K562 (cell line): ENCODE measurements at regions not wholly inside any gene's neighbourhood (a gene's known extent, or its start where the extent isn't known, plus 50 kb on each side); places are given as distances from the start of the nearest gene placed in this dataset.

ENCODE experiments used
- ATAC-seq: fragments of 200-7000 bp; cut with Tn5 transposase; 3 replicates; pipeline ENCODE4 v1.9.1; 2020; ENCODE audit warnings: moderate library complexity
- BruUV-seq: library from RNA; stranded (reverse); fragments of 400-500 nt; replicated peaks from 2 replicates; lab custom pipeline; 2021; lab: Mats Ljungman, UMichigan
- CTCF ChIA-PET: fragments of 300-600 bp; formaldehyde crosslinking; extraction: SDS; loops from one replicate; lab custom pipeline; 2021; ENCODE audit warnings: low intra/inter-chr PET ratio; lab: Yijun Ruan, JAX
- POLR2A ChIA-PET: fragments of 300-600, 350-650 bp; sonication (Branson Sonifier 250); formaldehyde crosslinking; extraction: SDS; loops from one replicate; lab custom pipeline; 2021; ENCODE audit warnings: antibody characterized with exemption, inconsistent platforms; lab: Yijun Ruan, JAX
- DNase-seq, 4 experiments: peaks; one replicate each; pipeline versions ENCODE4 v3.0.0 to v3.0.0-alpha.2; 2011 to 2018; ENCODE audit warnings: low spot score in 3 of 4, mixed read lengths in 3 of 4; ENCODE audit errors: extremely low read depth in 1 of 4
- FAIRE-seq: peaks from 2 replicates; lab custom pipeline; 2011; peaks lifted over from hg19 to GRCh38; lab: Jason Lieb, UNC
- H2AFZ ChIP-seq: 2 replicates; pipeline ENCODE4 v1.6.0; 2011; ENCODE audit warnings: low read depth, low read length, control low read depth, inconsistent platforms
- H3K27ac ChIP-seq: fragments of 200-600 bp; 3 replicates; pipeline ENCODE4 v1.8.0; 2011; ENCODE audit warnings: low read depth, mild to moderate bottlenecking, control low read depth, inconsistent platforms, low read length, moderate library complexity, mixed read lengths; ENCODE audit errors: extremely low read depth
- H3K27me3 ChIP-seq, 2 experiments: fragments of 300-600 bp in 1 of 2; 2 replicates in 1 of 2; 3 replicates in 1 of 2; pipeline versions ENCODE4 v1.6.0 to v1.8.0; 2011; ENCODE audit warnings: inconsistent platforms in 2 of 2, low read length in 2 of 2, mild to moderate bottlenecking in 1 of 2, mixed read lengths in 1 of 2, moderate library complexity in 1 of 2; ENCODE audit not compliant: control insufficient read depth in 2 of 2, insufficient read depth in 2 of 2
- H3K36me3 ChIP-seq: fragments of 300-600 bp; 3 replicates; pipeline ENCODE4 v1.8.0; 2011; ENCODE audit warnings: mild to moderate bottlenecking, low read length, inconsistent platforms; ENCODE audit not compliant: control insufficient read depth, insufficient read depth
- H3K4me1 ChIP-seq, 2 experiments: fragments of 200-600 bp in 1 of 2; replicated peaks in 1 of 2; 2 replicates in 1 of 2; 3 replicates in 1 of 2; pipeline versions ENCODE4 v1.5.1 to v1.8.0; 2011; ENCODE audit warnings: inconsistent platforms in 2 of 2, low read length in 2 of 2, mild to moderate bottlenecking in 1 of 2, mixed read lengths in 1 of 2, moderate library complexity in 1 of 2; ENCODE audit not compliant: control insufficient read depth in 2 of 2, insufficient read depth in 2 of 2
- H3K4me2 ChIP-seq: 2 replicates; pipeline ENCODE4 v1.6.1; 2011; ENCODE audit warnings: low read length, control low read depth, inconsistent platforms, mixed read lengths; ENCODE audit not compliant: insufficient read depth
- H3K4me3 ChIP-seq: fragments of 200-600 bp; sonication (generic), shearing (Covaris generic); 2 replicates; pipeline ENCODE4 v1.5.1; 2016; ENCODE audit warnings: control low read depth, inconsistent platforms
- H3K79me2 ChIP-seq: fragments of 200-600 bp; 3 replicates; pipeline ENCODE4 v1.8.0; 2011; ENCODE audit warnings: low read length, inconsistent platforms; ENCODE audit not compliant: control insufficient read depth, insufficient read depth
- H3K9ac ChIP-seq, 2 experiments: 2 replicates each; pipeline versions ENCODE4 v1.6.0 to v1.6.1; 2011; ENCODE audit warnings: low read depth in 2 of 2, low read length in 2 of 2, control low read depth in 1 of 2, inconsistent platforms in 1 of 2, mild to moderate bottlenecking in 1 of 2, mixed read lengths in 1 of 2; ENCODE audit not compliant: insufficient read depth in 1 of 2
- H3K9me1 ChIP-seq: one replicate; pipeline ENCODE4 v1.6.0; 2011; ENCODE audit warnings: inconsistent platforms, mild to moderate bottlenecking, low read length, moderate library complexity; ENCODE audit not compliant: control insufficient read depth, insufficient read depth
- H3K9me3 ChIP-seq: replicated peaks from 2 replicates; pipeline ENCODE4 v1.5.1; 2011; ENCODE audit warnings: low read depth, low read length, inconsistent platforms; ENCODE audit not compliant: control insufficient read depth, insufficient read depth
- H4K20me1 ChIP-seq: replicated peaks from 2 replicates; pipeline ENCODE4 v1.6.1; 2011; ENCODE audit warnings: low read length, inconsistent platforms, mixed read lengths; ENCODE audit not compliant: control insufficient read depth, insufficient read depth
- CBFB ChIP-seq: sonication (generic); formaldehyde crosslinking; IDR thresholded peaks from 2 replicates; pipeline ENCODE4 v1.4.0; 2020; ENCODE audit warnings: mild to moderate bottlenecking, missing genetic modification reagents
- E2F5 ChIP-seq: sonication (generic); formaldehyde crosslinking; IDR thresholded peaks from 2 replicates; pipeline ENCODE4 v1.8.0; 2022; ENCODE audit warnings: mild to moderate bottlenecking, missing genetic modification reagents
- EP400 ChIP-seq: fragments of 450-650 bp; IDR thresholded peaks from 2 replicates; pipeline ENCODE4 v1.6.1; 2017; ENCODE audit warnings: antibody characterized with exemption, mild to moderate bottlenecking, moderate library complexity
- GABPA ChIP-seq: fragments of 200-800 bp; sonication (Bioruptor generic); conservative IDR thresholded peaks from 2 replicates; pipeline ENCODE4 v1.6.1; 2016; ENCODE audit warnings: low read depth, missing genetic modification characterization, missing compliant biosample characterization
- GTF2B ChIP-seq: IDR thresholded peaks from 2 replicates; pipeline ENCODE4 v1.6.1; 2011; ENCODE audit not compliant: insufficient read length; ENCODE audit errors: extremely low read depth
- HDAC2 ChIP-seq: fragments of 450-650 bp; IDR thresholded peaks from 2 replicates; pipeline ENCODE4 v1.6.1; 2016; ENCODE audit warnings: mild to moderate bottlenecking
- HMG20A ChIP-seq: fragments of 450-650 bp; formaldehyde crosslinking; conservative IDR thresholded peaks from 2 replicates; pipeline ENCODE4 v1.4.0; 2020; ENCODE audit warnings: mild to moderate bottlenecking, mixed read lengths
- MAFG ChIP-seq: fragments of 450-650 bp; conservative IDR thresholded peaks from 2 replicates; pipeline ENCODE4 v1.6.1; 2016; ENCODE audit warnings: missing genetic modification characterization, missing compliant biosample characterization
- MBD2 ChIP-seq: sonication (generic); IDR thresholded peaks from 2 replicates; pipeline ENCODE4 v1.6.1; 2016; ENCODE audit warnings: low read depth, borderline replicate concordance
- NCOA1 ChIP-seq: fragments of 450-650 bp; IDR thresholded peaks from 2 replicates; pipeline ENCODE4 v1.6.1; 2016; ENCODE audit warnings: low read depth
- NEUROD1 ChIP-seq: fragments of 150-350 bp; IDR thresholded peaks from 2 replicates; pipeline ENCODE4 v1.6.1; 2014; ENCODE audit warnings: borderline replicate concordance, low read length, low read depth; ENCODE audit not compliant: partially characterized antibody
- RFX5 ChIP-seq: IDR thresholded peaks from 2 replicates; pipeline ENCODE4 v1.6.1; 2011; ENCODE audit warnings: low read depth, mild to moderate bottlenecking, improper control_type of control experiment, low read length
- RUNX1 ChIP-seq: sonication (generic); IDR thresholded peaks from 2 replicates; pipeline ENCODE4 v1.6.1; 2016; ENCODE audit warnings: antibody characterized with exemption, low read depth
- SAFB2 ChIP-seq: fragments of 200-400 bp; formaldehyde crosslinking; IDR thresholded peaks from 2 replicates; pipeline ENCODE4 v1.6.1; 2018; ENCODE audit warnings: borderline replicate concordance, low read length, low read depth, moderate library complexity; ENCODE audit not compliant: severe bottlenecking
- SMARCC2 ChIP-seq: fragments of 450-650 bp; IDR thresholded peaks from 2 replicates; pipeline ENCODE4 v1.6.1; 2017; ENCODE audit warnings: antibody characterized with exemption, moderate library complexity, mild to moderate bottlenecking, low read depth
- SNAPC5 ChIP-seq: fragments of 250-450 bp; sonication (Bioruptor Pico); IDR thresholded peaks from 2 replicates; pipeline ENCODE4 v1.8.0; 2021; ENCODE audit warnings: moderate library complexity, mild to moderate bottlenecking, inconsistent platforms
- TCF15 ChIP-seq: fragments of 250-450 bp; sonication (Bioruptor Pico); IDR thresholded peaks from 2 replicates; pipeline ENCODE4 v1.8.0; 2022; ENCODE audit warnings: moderate library complexity, mild to moderate bottlenecking, inconsistent platforms
- ZNF280B ChIP-seq: fragments of 250-450 bp; sonication (Bioruptor Pico); IDR thresholded peaks from 2 replicates; pipeline ENCODE4 v1.5.1; 2021; ENCODE audit warnings: mild to moderate bottlenecking
- ZNF699 ChIP-seq: fragments of 250-450 bp; sonication (Bioruptor Pico); IDR thresholded peaks from 2 replicates; pipeline ENCODE4 v1.8.0; 2021; ENCODE audit warnings: mild to moderate bottlenecking, moderate library complexity; ENCODE audit not compliant: insufficient replicate concordance
- ZNF707 ChIP-seq: fragments of 250-450 bp; sonication (Bioruptor Pico); conservative IDR thresholded peaks from 2 replicates; pipeline ENCODE4 v1.8.0; 2022; ENCODE audit warnings: inconsistent platforms, mild to moderate bottlenecking, moderate library complexity
- ZSCAN29 ChIP-seq: fragments of 450-650 bp; IDR thresholded peaks from 2 replicates; pipeline ENCODE4 v1.6.1; 2017
- WGBS: fragments of 100-300 bp; shearing (Covaris generic); methylation state at CpG from one replicate; pipeline ENCODE4 v1.1.6; 2016; ENCODE audit warnings: low coverage, mixed read lengths; ENCODE audit not compliant: insufficient coverage; ENCODE audit errors: missing lambda C conversion rate; 5-methylcytosine and 5-hydroxymethylcytosine counted together
- in situ Hi-C: fragments of 300-500 bp; cut with MboI; formaldehyde crosslinking; loops from 4 replicates; pipeline ENCODE4 v1.15.0; 2018; ENCODE audit warnings: inconsistent platforms, mixed read lengths
- intact Hi-C: fragments of 100-400 bp; cut with micrococcal nuclease; formaldehyde crosslinking; loops from 2 replicates; pipeline ENCODE4 v1.14.2; 2022

GRCh38 chr1:199020051-199020450 lies 381.2 kb downstream of the PTPRC start (continued):
- TF ChIP-seq NCOA1 (no peak), ZNF699 (CRISPR knock-in tag) (no peak), GTF2B (no peak), HDAC2 (no peak), SMARCC2 (no peak), EP400 (no peak)

- Histone ChIP-seq H3K4me3 (no peak overlapping the region), H3K27ac (no peak overlapping the region), H3K79me2 (no peaks in the 10 kb centered on the region), H3K4me2 (no peak overlapping the region), H2AFZ (no peak overlapping the region), H3K9ac (no peak overlapping the region), H3K36me3 (no peaks in the 10 kb centered on the region), H4K20me1 (no peaks in the 10 kb centered on the region), H3K4me1 (no peaks in the 10 kb centered on the region), H3K9me1 (no peaks in the 10 kb centered on the region), H3K9me3 (no peaks in the 10 kb centered on the region), H3K27me3 (no peaks in the 10 kb centered on the region)
- ChIA-PET POLR2A (no interaction called here), CTCF (no interaction called here)
- no peak for DNase-seq
- WGBS: 0% methylated on average over 3 of the region's 3 CpGs
- FAIRE-seq: no peak
- BruUV-seq: no TSS peak
- in situ Hi-C loops (no loop called here), intact Hi-C loops (no loop called here)
- no peak for ATAC-seq
- TF ChIP-seq ZNF280B (CRISPR knock-in tag): no peak
- TF ChIP-seq SNAPC5 (CRISPR knock-in tag): no peak
- no peak for TF ChIP-seq E2F5
- TF ChIP-seq ZSCAN29: no peak
- TF ChIP-seq GABPA: no peak
- TF ChIP-seq RFX5: no peak
- no peak for TF ChIP-seq RUNX1
- no peak for TF ChIP-seq CBFB (CRISPR knock-in tag)
- TF ChIP-seq NEUROD1: no peak
- no peak for TF ChIP-seq TCF15 (CRISPR knock-in tag)
- TF ChIP-seq MAFG (tag): no peak
- TF ChIP-seq SAFB2: no peak
- no peak for TF ChIP-seq MBD2
- TF ChIP-seq HMG20A (CRISPR knock-in tag): no peak
- no peak for TF ChIP-seq ZNF707 (CRISPR knock-in tag)
Measured at GRCh38 chr1:199020904-199021303, 382.1 kb downstream of the PTPRC start.
